Natural killer cell treated with Interleukin-12 subunit alpha and Interleukin-12 subunit beta and Interleukin-15 and Interleukin-18, amount 100 ng/mL, for 72 hours (primary cell): ENCODE measurements at regions not wholly inside any gene's neighbourhood (a gene's known extent, or its start where the extent isn't known, plus 50 kb on each side); places are given as distances from the start of the nearest gene placed in this dataset.
A peak's percentile ranks its signal among the peaks of the same experiment; 100 is the strongest.

Experiments used
- ATAC-seq, 2 donors: fragments of 150-1000 bp; cut with Tn5 transposase in 1 of 2; sonication (Bioruptor Pico), chemical (Tn5 transposase) in 1 of 2; 2 replicates each; pipeline ENCODE4 v1.10.0; 2021
- DNase-seq: peaks from one replicate; pipeline ENCODE4 v3.0.0; 2022; ENCODE audit warnings: low spot score
- H3K27ac Mint-ChIP-seq, 2 donors: 1 replicate in 1 of 2; 2 replicates in 1 of 2; pipeline ENCODE4 v1.8.0; 2022; ENCODE audit warnings: mixed read lengths in 2 of 2, mild to moderate bottlenecking in 1 of 2, moderate library complexity in 1 of 2
- H3K27me3 Mint-ChIP-seq, 2 donors: 1 replicate in 1 of 2; 2 replicates in 1 of 2; pipeline ENCODE4 v1.8.0; 2022; ENCODE audit warnings: mixed read lengths in 2 of 2
- H3K36me3 Mint-ChIP-seq: one replicate; pipeline ENCODE4 v1.8.0; 2022; ENCODE audit warnings: mixed read lengths
- H3K4me1 Mint-ChIP-seq, 2 donors: 1 replicate in 1 of 2; 2 replicates in 1 of 2; pipeline ENCODE4 v1.8.0; 2022; ENCODE audit warnings: low read depth in 2 of 2, mixed read lengths in 2 of 2, mild to moderate bottlenecking in 1 of 2
- H3K4me3 Mint-ChIP-seq: one replicate; pipeline ENCODE4 v1.8.0; 2022; ENCODE audit warnings: mixed read lengths
- H3K9me3 Mint-ChIP-seq: 2 replicates; pipeline ENCODE4 v1.8.0; 2022; ENCODE audit warnings: mixed read lengths

GRCh38 chr17:79176792-79177601 is 102.4 kb downstream of the ENGASE start:
- H3K27ac Mint-ChIP-seq, result no peak overlapping the region
- peaks cover 0 to 5% of the 10 kb centered on the region in 2 donors for H3K27me3 Mint-ChIP-seq
- no peaks in the 10 kb centered on the region for H3K9me3 Mint-ChIP-seq
- no peak overlapping the region for H3K4me3 Mint-ChIP-seq
- DNase-seq, result no peak
- H3K4me1 Mint-ChIP-seq, result no peaks in the 10 kb centered on the region
- no peak for ATAC-seq
- H3K36me3 Mint-ChIP-seq, result no peaks in the 10 kb centered on the region

GRCh38 chr17:79174905-79175856 is 100.6 kb downstream of the ENGASE start:
- peaks cover 0 to 3% of the 10 kb centered on the region in 2 donors for H3K27me3 Mint-ChIP-seq
- H3K36me3 Mint-ChIP-seq, result no peaks in the 10 kb centered on the region
- no peak overlapping the region for H3K27ac Mint-ChIP-seq
- ATAC-seq, result peak in 1 of 2 donors; percentile 22
- H3K4me3 Mint-ChIP-seq, result no peak overlapping the region
- no peaks in the 10 kb centered on the region for H3K4me1 Mint-ChIP-seq
- no peaks in the 10 kb centered on the region for H3K9me3 Mint-ChIP-seq
- DNase-seq, result no peak

GRCh38 chr17:79174193-79174765 is 99.7 kb downstream of the ENGASE start:
- Mint-ChIP-seq H3K4me1 (no peaks in the 10 kb centered on the region), H3K36me3 (no peaks in the 10 kb centered on the region), H3K27me3 (peaks cover 3 to 7% of the 10 kb centered on the region in 2 donors), H3K27ac (no peak overlapping the region), H3K9me3 (no peaks in the 10 kb centered on the region), H3K4me3 (no peak overlapping the region)
- ATAC-seq, result peak in 1 of 2 donors; percentile 8
- DNase-seq, result no peak

- ATAC-seq, result no peak
- H3K36me3 Mint-ChIP-seq, result no peaks in the 10 kb centered on the region
- no peaks in the 10 kb centered on the region for H3K9me3 Mint-ChIP-seq
- H3K27me3 Mint-ChIP-seq, result peaks cover 3 to 7% of the 10 kb centered on the region in 2 donors
- H3K4me1 Mint-ChIP-seq, result no peaks in the 10 kb centered on the region
- H3K4me3 Mint-ChIP-seq, result no peak overlapping the region
- no peak for DNase-seq
- H3K27ac Mint-ChIP-seq, result no peak overlapping the region
Observed at GRCh38 chr17:79171188-79171587, 96.6 kb downstream of the ENGASE start.

GRCh38 chr17:79169861-79170260 is 95.2 kb downstream of the ENGASE start:
- peaks cover 3 to 7% of the 10 kb centered on the region in 2 donors for H3K27me3 Mint-ChIP-seq
- no peak for ATAC-seq
- H3K4me3 Mint-ChIP-seq, result no peak overlapping the region
- no peaks in the 10 kb centered on the region for H3K9me3 Mint-ChIP-seq
- H3K4me1 Mint-ChIP-seq, result no peaks in the 10 kb centered on the region
- no peak for DNase-seq
- no peaks in the 10 kb centered on the region for H3K36me3 Mint-ChIP-seq
- no peak overlapping the region for H3K27ac Mint-ChIP-seq

- H3K27ac Mint-ChIP-seq, result no peak overlapping the region
- ATAC-seq (no peak), DNase-seq (no peak)
- H3K4me1 Mint-ChIP-seq, result no peaks in the 10 kb centered on the region
- H3K36me3 Mint-ChIP-seq, result no peaks in the 10 kb centered on the region
- H3K27me3 Mint-ChIP-seq, result peaks cover 3 to 7% of the 10 kb centered on the region in 2 donors
- no peaks in the 10 kb centered on the region for H3K9me3 Mint-ChIP-seq
- no peak overlapping the region for H3K4me3 Mint-ChIP-seq
Observed at GRCh38 chr17:79169366-79169765, 94.7 kb downstream of the ENGASE start.

GRCh38 chr17:79168486-79169055 is 93.9 kb downstream of the ENGASE start:
- H3K4me1 Mint-ChIP-seq, result no peaks in the 10 kb centered on the region
- H3K36me3 Mint-ChIP-seq, result no peaks in the 10 kb centered on the region
- no peak overlapping the region for H3K27ac Mint-ChIP-seq
- ATAC-seq (peak in 1 of 2 donors; percentile 10), DNase-seq (no peak)
- peaks cover 3 to 7% of the 10 kb centered on the region in 2 donors for H3K27me3 Mint-ChIP-seq
- no peak overlapping the region for H3K4me3 Mint-ChIP-seq
- H3K9me3 Mint-ChIP-seq, result no peaks in the 10 kb centered on the region

- no peaks in the 10 kb centered on the region for H3K4me1 Mint-ChIP-seq
- no peak for ATAC-seq
- H3K9me3 Mint-ChIP-seq, result no peaks in the 10 kb centered on the region
- no peak overlapping the region for H3K27ac Mint-ChIP-seq
- H3K4me3 Mint-ChIP-seq, result no peak overlapping the region
- no peak for DNase-seq
- no peaks in the 10 kb centered on the region for H3K36me3 Mint-ChIP-seq
- H3K27me3 Mint-ChIP-seq, result peaks cover 3 to 7% of the 10 kb centered on the region in 2 donors
Observed at GRCh38 chr17:79167486-79167885, 92.9 kb downstream of the ENGASE start.

GRCh38 chr17:79165756-79166473 is 91.3 kb downstream of the ENGASE start:
- Mint-ChIP-seq H3K9me3 (no peaks in the 10 kb centered on the region), H3K36me3 (no peaks in the 10 kb centered on the region), H3K4me1 (no peaks in the 10 kb centered on the region), H3K4me3 (no peak overlapping the region), H3K27ac (no peak overlapping the region), H3K27me3 (peaks cover 3 to 7% of the 10 kb centered on the region in 2 donors)
- ATAC-seq (no peak), DNase-seq (no peak)

- peaks cover 0 to 4% of the 10 kb centered on the region in 2 donors for H3K4me1 Mint-ChIP-seq
- ATAC-seq, result no peak
- no peak overlapping the region for H3K4me3 Mint-ChIP-seq
- H3K27me3 Mint-ChIP-seq, result peaks cover 0 to 7% of the 10 kb centered on the region in 2 donors
- no peaks in the 10 kb centered on the region for H3K36me3 Mint-ChIP-seq
- no peaks in the 10 kb centered on the region for H3K9me3 Mint-ChIP-seq
- no peak for DNase-seq
- no peak overlapping the region for H3K27ac Mint-ChIP-seq
Observed at GRCh38 chr17:79164913-79165695, 90.5 kb downstream of the ENGASE start.

GRCh38 chr17:79164408-79164807 is 89.8 kb downstream of the ENGASE start:
- Mint-ChIP-seq H3K36me3 (no peaks in the 10 kb centered on the region), H3K4me3 (no peak overlapping the region), H3K27ac (no peak overlapping the region), H3K4me1 (peaks cover 0 to 4% of the 10 kb centered on the region in 2 donors), H3K27me3 (peaks cover 0 to under 1% of the 10 kb centered on the region in 2 donors), H3K9me3 (no peaks in the 10 kb centered on the region)
- ATAC-seq, result no peak
- DNase-seq, result no peak

- no peaks in the 10 kb centered on the region for H3K27me3 Mint-ChIP-seq
- no peaks in the 10 kb centered on the region for H3K36me3 Mint-ChIP-seq
- DNase-seq (no peak), ATAC-seq (no peak)
- H3K9me3 Mint-ChIP-seq, result no peaks in the 10 kb centered on the region
- no peak overlapping the region for H3K4me3 Mint-ChIP-seq
- no peak overlapping the region for H3K27ac Mint-ChIP-seq
- H3K4me1 Mint-ChIP-seq, result peaks cover 0 to 4% of the 10 kb centered on the region in 2 donors
Observed at GRCh38 chr17:79163071-79163470, 88.4 kb downstream of the ENGASE start.
